ENCODE measurements at regions not wholly inside any gene's neighbourhood (a gene's known extent, or its start where the extent isn't known, plus 50 kb on each side); places are given as distances from the start of the nearest gene placed in this dataset.

GRCh38 chr13:37995092-37995491 lies 125.5 kb upstream of the TRPC4 start:
- DNase-seq (ENCODE audit: low read depth) = no peak
- TF ChIP-seq, protein P1, sequence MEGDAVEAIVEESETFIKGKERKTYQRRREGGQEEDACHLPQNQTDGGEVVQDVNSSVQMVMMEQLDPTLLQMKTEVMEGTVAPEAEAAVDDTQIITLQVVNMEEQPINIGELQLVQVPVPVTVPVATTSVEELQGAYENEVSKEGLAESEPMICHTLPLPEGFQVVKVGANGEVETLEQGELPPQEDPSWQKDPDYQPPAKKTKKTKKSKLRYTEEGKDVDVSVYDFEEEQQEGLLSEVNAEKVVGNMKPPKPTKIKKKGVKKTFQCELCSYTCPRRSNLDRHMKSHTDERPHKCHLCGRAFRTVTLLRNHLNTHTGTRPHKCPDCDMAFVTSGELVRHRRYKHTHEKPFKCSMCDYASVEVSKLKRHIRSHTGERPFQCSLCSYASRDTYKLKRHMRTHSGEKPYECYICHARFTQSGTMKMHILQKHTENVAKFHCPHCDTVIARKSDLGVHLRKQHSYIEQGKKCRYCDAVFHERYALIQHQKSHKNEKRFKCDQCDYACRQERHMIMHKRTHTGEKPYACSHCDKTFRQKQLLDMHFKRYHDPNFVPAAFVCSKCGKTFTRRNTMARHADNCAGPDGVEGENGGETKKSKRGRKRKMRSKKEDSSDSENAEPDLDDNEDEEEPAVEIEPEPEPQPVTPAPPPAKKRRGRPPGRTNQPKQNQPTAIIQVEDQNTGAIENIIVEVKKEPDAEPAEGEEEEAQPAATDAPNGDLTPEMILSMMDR (IDR thresholded peaks at IDR 0.05; ENCODE audit: insufficient read depth, low read depth, low read length, missing control alignments) = no peak

GRCh38 chr13:37986811-37987210 lies 117.2 kb upstream of the TRPC4 start:
- TF ChIP-seq, protein P1 (IDR thresholded peaks at IDR 0.05; ENCODE audit: insufficient read depth, low read depth, low read length, missing control alignments) = no peak
- H3K4me3 ChIP-seq (ENCODE audit: low read length) = no peak overlapping the region
- no peak for DNase-seq (ENCODE audit: low read depth)

More at GRCh38 chr13:37995092-37995491, 125.5 kb upstream of the TRPC4 start:
- H3K4me3 ChIP-seq (ENCODE audit: low read length) = no peak overlapping the region

DNA sequence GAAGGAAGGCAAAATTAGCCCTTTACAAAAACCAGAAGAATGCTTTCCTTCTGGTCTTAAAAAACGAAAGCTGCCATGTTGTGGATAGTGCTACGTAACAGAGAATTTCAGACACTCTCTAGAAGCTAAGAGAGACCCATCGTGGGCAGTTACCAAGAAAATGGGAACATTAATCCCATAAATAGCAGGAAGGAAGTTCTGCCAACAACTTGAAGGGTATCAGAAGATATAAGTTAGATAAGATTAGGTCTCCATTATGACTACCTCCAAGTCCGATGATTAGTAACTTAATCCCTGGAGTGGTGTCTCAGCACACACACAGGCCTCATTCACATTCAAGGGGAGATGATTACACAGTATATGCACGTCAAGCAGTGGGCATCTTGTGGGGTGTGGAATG lies 115.7 kb upstream of the TRPC4 start:
- H3K4me3 ChIP-seq (ENCODE audit: low read length) = no peak overlapping the region
- TF ChIP-seq, protein P1 (IDR thresholded peaks at IDR 0.05; ENCODE audit: insufficient read depth, low read depth, low read length, missing control alignments) = no peak
- DNase-seq (ENCODE audit: low read depth) = no peak

DNA sequence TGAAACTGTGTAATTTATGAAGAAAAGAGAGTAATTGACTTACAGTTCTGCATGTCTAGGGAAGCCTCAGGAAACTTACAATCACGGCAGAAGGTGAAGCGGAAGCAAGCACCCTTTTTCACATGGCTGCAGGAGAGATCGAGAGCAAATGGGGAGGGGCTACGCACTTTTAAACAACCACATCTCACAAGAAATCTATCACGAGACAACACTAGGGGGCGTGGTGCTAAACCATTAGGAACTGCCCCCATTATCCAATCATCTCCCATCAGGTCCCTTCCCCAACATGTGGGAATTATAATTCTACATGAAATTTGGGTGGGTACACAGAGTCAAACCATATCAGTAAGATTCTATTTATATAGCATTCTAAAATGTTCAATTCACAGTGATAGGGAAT lies 114.8 kb upstream of the TRPC4 start:
- DNase-seq (ENCODE audit: low read depth) = no peak
- no peak overlapping the region for H3K4me3 ChIP-seq (ENCODE audit: low read length)
- TF ChIP-seq, protein P1 (IDR thresholded peaks at IDR 0.05; ENCODE audit: insufficient read depth, low read depth, low read length, missing control alignments) = no peak

- TF ChIP-seq, protein P1 (IDR thresholded peaks at IDR 0.05; ENCODE audit: insufficient read depth, low read depth, low read length, missing control alignments) = no peak
- DNase-seq (ENCODE audit: low read depth) = no peak
- H3K4me3 ChIP-seq (ENCODE audit: low read length) = no peak overlapping the region
These were observed 112.4 kb upstream of the TRPC4 start for GRCh38 chr13:37981932-37982331.

- DNase-seq (ENCODE audit: low read depth) = no peak
- H3K4me3 ChIP-seq (ENCODE audit: low read length) = no peak overlapping the region
- TF ChIP-seq, protein P1 (IDR thresholded peaks at IDR 0.05; ENCODE audit: insufficient read depth, low read depth, low read length, missing control alignments) = no peak
These were observed 109.1 kb upstream of the TRPC4 start for GRCh38 chr13:37978680-37979079.

DNA sequence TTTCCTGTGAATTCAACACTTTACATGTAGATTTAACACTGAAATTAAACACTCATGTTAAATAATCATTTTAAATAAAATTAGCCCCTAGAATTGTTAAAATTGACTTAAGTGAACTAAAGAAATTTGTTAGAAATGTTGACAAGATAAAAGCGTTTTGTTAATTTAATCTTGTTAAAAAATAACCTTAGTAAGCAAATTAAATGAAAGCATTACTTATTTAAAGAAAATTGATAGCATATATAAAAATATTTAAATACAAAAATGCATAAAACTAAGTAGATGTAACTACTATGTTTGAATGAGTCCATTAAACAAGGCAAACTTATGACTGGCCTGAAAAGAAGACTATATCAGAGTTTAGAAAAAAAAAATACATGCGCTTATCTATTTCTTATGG lies 99.0 kb upstream of the TRPC4 start:
- H3K4me3 ChIP-seq (ENCODE audit: low read length) = no peak overlapping the region
- no peak for DNase-seq (ENCODE audit: low read depth)
- TF ChIP-seq, protein P1 (IDR thresholded peaks at IDR 0.05; ENCODE audit: insufficient read depth, low read depth, low read length, missing control alignments) = no peak

All from epithelial cell of esophagus (primary cell).